Activated CD4-positive, alpha-beta T cell treated with anti-CD3 and anti-CD28 coated beads, Interleukin-2, Interleukin-6, amounts not matched to agents 100 ng/mL and 50 ng/mL, durations not matched to agents 16 hours and 8 hours (primary cell): ENCODE measurements at regions not wholly inside any gene's neighbourhood (a gene's known extent, or its start where the extent isn't known, plus 50 kb on each side); places are given as distances from the start of the nearest gene placed in this dataset.

Experiments used
- DNase-seq: peaks from one replicate; pipeline ENCODE4 v3.0.0-alpha.2; 2020

DNA sequence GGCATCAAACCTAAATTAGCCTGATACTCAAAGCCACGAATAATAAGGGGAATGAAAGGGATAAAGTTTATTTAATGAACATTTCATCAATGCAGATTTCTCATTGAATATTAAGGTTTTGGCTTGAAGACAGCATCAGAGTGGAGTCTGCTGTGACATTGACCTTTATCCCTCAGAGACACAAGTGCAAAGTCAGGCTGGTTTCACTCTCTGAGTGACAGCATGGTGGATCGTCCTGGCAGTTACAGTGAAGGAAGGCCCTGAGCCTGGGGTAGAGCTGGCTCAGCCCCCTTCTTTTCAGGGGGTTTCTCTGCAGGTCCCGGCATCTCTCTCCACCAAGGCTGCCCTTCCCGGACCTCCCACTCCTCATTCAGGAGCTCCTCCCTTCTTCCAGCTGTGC lies 503.1 kb downstream of the PREX1 start:
- DNase-seq = no peak

DNA sequence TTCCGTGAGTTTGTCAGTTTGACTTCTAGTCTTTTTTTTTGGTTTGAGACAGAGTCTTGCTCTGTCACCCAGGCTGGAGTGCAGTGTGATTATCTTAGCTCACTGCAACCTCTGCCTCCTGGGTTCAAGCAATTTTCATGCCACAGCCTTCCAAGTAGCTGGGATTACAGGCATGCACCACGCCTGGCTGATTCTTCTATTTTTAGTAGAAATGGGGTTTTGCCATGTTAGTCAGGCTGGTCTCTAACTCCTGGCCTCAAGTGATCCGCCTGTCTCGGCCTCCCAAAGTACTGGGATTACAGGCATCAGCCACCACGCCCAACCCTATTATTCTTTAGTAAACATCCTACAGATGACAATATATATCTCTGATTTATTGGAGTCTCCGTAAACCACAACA lies 506.5 kb downstream of the PREX1 start:
- no peak for DNase-seq

DNA sequence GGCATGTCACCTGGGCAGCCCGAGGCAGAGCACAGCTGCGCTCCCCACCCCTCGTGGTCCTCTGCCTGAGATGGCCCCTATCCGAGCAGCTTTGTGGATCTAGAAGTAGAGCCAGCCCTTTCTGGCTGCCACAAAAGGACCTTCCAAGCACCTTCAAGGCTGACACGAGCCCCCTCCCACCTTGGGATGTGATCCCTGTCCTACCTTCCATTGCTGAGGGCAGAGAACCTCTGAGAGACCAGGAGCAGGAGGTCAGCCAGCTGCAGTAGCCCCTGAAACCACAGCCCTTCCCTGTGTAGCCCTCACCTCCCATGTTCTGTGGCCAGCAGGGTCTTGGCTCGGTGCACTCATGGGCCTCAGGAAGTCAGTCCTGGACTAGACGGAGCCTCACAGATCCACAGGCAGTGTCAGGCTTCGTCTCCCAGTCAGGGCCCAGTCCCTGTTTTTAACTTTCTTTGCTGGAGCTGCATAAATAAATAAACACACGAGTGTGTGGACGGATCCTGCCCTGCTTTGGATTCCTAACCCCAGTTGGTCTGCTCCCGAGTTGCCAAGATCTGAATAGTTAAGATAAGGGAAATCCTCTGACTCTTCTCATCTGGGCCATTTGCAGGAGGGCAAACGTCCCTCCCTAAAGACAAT lies 507.7 kb downstream of the PREX1 start:
- no peak for DNase-seq

DNA sequence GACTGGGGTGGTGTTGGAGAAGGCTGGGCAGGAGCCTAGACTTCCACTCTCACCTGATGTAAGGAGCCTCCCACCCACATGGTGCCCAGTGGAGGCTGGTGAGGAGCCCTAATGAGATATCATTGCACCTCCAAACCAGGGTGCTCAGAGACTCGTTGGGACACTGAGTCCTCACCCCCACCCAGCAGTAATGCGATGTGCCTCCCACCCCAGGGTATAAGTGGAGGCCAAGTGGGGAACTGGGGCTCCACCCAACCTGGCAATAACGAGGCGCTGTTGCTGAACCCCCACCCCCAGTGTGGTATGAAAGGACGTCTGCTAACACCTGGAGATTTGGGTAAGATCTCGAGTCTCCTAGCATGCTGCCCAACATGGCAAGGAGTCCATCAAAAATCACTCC lies 510.2 kb downstream of the PREX1 start:
- DNase-seq = no peak

DNA sequence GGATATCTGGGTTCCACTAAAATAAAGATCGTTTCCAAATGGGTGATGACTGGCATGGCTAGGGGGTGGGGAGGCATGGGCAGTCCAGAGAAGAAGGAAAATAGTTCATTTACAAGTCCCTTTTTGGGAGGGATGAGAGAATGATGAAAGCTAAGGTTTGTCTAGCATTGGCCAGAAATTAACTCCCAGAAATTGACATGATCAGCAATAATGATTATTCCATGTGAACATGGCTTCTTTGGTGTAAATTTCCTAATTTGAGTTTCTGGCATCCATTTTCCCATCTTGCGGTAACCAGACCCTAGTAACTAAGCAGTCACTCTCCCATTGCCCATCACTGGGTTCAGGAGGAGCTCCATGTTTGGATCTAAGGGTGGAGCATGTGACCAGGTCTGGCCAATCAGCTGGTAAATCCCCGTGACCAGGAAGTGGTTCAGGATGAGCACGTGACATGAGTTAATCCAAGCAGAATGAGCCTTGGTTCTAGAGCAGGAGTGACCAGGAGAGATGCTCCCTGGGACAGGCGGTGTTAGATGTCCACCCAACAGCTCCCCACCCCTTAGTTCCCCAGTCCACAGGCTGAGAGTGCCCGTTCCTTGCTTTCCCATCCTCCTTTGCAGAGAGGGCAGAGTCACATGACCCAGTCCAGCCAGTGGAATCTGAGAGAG lies 512.7 kb downstream of the PREX1 start:
- no peak for DNase-seq

DNA sequence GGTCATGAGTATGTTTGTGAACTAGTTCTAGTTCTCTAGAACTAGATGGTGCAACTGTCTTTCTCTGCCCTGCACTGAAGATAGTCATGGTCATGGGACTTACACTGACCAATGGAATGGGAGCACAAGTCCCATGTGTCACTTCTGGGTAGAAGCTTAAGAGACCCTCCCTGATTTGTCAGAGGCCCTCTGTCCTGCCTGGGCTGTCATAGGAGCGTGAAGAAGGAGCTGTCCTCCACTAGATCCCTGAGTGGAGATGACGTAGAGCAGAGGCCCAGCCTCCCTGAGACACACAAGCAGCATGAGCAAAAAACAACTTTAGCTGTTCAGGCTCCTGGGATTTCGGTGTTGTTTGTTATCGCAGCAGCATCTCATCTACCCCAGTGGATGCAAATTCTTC lies 514.5 kb downstream of the PREX1 start:
- no peak for DNase-seq

DNA sequence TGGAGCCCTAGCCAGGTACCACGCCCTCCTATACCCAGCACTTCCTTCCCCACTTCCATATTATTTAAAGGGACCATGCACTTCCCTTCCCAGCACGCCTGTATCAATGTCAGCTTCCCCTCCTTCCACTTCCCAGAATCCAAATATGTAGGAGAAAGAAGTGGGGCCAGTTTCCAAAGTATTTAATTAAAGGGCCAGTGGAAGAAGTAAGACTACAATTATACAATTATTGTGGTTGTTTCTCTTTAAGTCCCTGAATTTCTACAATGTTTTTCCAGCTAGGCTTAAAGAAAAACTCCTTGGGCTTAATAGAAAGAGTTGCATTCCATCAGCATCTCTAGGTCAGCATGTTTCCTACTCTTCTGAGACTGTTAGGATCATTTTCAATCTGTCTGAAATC lies 515.8 kb downstream of the PREX1 start:
- DNase-seq = no peak

DNA sequence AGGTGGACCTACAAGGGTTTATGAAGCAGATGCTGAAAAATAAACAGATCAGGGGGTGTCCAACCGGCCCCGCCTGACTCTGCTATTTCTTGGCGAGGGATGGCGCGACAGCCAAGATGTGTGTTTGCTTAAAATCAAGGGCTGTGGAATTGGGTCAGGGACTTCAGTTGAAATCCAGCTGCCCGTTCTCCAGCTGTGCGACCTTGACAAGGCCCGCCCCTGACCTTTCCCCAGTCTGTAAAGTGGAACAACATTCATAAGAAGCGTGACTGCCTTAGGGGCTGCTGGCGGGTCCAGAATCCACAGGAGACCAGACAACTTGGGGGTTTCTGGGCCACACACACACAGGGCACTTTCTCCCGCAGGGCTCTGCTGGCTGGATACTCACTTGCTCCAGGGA lies 517.5 kb downstream of the PREX1 start:
- no peak for DNase-seq

DNA sequence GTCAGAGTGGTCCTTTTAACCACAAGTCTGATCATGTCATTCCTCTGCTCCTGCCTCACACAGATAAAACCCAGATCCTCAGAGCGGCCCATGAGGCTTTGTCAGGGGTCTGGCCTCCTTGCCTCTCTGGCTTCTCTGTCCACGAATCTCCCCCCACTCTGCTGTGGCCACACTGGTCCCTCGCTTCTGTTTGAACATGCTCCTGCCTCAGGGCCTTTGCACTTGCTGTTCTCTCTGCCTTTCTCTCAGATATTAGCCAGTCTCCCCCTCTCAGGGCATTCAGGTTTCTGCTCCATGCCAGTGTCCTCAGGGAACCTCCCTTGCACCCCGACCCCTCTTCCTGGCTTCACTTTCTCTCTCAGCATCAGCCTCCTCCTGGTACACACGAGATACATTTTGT lies 518.5 kb downstream of the PREX1 start:
- DNase-seq = no peak

DNA sequence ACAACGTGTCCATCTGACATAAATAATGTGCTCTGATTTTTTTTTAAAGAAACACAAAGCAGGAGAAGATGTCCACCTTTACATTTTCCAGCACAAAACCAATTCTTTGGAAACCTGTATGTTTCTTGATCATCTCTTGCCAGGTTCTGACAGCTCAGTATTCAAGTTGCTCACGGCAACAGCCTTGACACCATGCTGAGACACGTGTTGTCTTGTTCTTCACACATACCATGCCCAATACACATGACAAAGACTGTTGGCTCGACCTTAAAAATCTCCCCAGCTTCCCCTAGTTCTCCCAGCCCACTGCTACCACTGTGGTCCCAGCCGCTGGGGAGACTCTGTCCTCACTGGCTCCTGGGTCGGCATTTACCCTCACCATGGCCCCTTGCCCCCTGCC lies 518.9 kb downstream of the PREX1 start:
- DNase-seq = no peak

DNA sequence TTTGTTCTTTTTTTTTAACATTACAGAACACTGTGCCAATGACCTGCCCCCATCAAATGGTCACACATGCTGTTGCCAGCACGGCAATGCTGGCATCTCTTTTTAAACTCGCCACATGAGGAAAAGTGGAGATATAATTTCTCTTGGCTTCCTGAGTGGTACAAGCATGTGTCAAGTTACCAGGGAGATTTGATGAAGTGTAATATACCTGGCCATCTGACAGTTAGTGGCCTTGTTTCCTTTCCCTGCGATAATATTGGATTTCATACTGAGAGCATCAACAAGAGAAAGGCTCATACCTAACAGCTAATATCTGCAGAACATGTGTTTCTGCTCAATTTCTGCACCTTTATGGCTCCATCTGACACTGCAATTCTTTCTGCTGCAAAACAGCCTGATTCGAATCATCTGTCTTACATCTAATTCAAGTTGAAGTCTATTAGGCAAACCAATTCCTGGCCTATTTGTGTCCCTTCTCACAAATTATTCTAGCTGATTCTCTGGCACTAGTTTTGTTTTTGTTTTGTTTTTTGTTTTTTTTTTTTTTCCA lies 519.5 kb downstream of the PREX1 start:
- DNase-seq = no peak

DNA sequence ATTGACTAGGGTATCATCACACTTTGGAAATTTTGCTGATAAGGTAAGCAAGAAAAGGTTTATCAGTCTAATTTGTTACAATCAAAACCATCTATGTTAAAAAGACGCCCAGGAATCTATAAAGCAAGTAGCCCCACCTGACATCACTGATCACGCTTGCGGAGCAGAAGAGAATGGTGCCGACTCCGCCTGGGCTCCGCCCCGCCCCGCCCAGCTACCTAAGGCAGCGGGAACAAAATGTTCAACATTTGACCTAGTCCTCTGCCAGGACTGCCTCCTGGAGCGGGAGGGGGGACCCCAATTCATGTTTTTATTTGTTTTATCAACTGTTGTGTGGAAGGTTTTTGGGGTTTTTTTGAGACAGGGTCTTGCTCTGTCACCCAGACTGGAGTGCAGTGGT lies 520.5 kb downstream of the PREX1 start:
- DNase-seq = no peak

DNA sequence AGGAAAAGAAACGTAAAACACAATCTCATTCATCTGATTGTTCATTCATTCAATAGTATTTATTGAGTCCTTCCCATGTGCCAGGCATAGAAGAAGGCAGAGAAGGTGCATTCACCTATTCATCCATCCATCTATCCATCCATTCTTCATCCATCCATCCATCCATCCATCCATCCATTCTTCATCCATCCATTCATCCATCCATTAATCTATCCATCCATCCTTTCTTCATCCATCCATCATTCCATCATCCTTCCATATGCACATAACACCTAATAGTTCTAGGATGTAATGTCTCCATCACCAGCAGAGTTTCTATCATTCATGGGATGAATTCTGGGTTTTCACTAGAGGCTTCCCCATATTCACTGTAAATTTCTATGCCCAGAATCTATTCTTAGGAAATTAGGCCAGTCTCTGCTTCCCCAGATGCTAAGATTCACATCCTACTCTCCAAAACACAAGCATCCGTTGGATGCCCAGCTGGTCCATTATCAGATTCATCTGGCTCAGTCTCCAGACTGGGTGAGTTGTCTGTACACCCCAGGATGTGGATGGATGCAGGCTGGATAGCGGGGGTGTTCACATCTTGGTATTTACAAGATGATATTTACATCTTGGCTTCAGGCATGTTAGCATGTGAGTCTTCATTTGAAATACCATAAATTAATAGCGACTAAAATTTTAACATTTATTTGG lies 517.7 kb upstream of the SULF2 start:
- DNase-seq = no peak

DNA sequence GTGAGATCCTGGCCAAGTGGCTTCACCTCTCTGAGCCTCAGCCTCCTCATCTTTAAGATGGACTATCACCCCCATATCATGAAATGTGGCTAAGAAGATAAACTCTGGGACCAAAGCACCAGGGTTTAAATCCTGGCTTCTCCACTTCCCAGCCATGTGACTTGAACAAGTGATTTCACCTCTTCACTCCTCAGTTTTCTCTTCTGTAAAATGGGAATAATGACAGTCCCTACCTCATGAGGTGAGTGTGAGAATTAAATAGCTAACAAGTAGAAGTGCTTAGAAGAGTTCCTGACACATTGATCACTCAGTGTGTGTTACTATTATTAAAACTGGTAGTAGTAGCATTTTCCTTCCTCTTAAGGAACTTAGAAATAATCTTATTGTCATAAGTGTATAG lies 516.9 kb upstream of the SULF2 start:
- DNase-seq = no peak

DNA sequence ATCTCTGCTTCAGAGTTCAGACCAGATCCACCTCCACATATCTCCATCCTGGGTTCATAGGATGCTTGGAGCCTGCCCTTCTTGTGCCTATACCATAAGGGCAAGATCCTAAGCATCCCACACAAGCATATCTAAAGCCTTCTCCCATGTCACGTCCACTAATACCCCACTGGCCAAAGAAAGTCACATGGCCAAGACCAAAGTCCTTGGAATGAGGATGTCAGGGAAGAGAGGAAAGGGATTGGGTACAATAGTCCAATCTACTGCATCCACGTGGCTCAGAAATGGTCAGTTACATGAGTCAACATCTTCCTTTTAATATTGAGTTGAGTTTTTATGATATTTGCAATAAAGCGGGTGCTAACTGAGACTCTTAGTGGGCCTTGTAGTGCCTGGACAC lies 515.9 kb upstream of the SULF2 start:
- DNase-seq = no peak

DNA sequence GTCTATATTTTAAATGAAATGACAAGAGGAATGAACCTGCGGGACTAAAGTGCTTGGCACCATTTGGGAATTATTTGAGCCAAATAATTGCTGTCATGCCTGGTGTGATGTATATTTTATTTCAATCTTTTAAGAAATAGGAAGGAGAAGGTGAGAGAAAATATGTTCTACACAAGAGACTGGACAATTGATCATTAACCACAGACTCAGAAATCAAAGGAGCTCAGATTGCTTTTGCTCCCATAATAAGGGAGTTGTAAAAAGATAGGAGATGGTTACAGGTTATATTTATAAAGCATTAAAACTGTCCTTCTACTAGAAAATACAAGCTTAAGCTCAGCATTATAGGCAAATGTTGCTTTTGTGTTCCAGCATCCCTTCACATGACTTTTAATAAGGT lies 515.2 kb upstream of the SULF2 start:
- no peak for DNase-seq

DNA sequence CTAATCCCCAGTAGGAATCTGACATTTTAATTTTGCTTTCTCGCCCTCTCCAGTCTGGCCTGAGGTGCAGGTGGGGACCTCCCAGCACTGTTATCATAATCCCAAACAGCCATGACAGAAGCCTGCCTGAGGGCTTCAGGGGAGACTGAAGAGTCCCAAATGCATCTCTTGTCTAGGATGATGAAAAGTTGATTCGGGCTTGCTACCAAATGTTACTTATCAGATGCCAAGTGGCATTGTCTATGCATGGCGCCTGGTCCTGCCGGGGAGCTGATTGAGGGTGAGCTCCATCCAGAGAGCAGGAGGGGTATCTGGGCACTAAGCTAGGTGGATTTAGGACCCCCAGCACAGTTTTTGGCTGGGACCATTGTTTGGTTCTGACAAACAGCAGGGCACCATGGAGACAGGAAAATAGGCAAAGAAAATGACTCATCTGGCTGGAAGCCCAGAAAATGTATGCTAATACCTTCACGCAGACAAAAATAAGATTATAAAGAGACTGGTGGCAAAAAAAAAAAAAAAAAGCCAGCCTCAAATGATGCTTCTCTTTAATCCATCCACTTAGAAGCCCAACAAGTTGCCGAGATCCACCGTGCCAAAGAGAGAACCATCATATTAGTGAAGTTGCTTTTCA lies 513.7 kb upstream of the SULF2 start:
- no peak for DNase-seq

DNA sequence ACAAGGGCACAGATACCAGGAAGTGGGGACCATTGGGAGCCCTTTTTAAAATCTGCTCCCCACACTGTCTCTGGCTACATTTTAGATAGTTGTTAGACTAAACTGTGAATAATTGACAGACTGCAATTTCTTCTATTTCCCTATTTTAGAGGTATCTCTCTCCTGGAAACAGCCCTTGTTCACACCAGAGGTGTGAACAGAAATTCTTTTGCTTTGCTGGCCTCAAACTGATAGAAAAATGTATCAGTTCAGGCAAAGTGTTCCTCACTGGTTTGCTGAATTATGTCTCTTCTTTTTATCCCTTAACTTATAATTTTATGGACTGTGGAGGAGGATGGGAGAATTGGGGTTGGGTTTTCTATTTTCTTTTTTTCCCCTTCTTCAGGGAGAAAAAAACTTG lies 513.2 kb upstream of the SULF2 start:
- no peak for DNase-seq

DNA sequence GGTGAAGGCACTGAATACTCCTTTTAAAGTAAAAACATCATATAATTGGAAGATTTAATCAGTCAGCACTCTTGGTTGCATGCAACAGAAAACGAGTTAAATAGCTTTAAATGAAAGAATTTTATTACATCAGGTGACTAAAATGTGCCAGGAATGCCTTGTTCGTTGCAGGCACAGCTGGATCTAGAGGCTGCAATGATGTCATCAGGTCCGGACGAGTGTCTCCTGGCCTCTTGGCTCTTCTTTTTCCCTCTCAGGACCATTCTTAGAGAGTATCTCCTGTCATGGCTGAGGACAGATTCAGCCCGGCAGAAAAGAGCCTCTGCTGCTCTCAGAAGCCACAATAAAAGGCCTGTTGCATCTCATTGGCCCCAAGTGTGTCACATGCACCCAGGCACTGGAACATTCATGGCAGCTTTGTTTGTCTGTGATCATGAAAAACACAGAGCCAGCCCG lies 510.7 kb upstream of the SULF2 start:
- DNase-seq = no peak

DNA sequence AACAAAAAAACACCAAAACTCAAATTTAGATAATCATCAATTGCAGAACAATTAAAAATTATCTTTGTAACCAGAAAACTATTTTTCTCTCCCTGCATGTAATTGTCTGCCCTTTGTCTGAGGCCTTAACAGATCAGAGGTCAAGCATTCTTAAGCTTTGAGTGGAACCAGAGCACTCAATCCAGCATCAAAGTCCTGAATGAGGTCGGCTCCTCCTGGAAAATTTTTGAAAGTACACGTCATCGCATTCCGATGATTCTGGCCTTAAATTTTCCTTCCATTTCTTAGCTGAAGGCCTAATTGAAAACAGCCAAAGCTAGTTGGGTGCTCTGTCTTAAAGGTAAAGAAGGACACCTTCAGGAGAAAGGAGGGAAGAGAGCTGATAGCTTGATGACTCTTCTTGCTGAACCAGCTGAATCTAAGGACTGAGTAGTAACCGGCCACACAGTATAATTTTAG lies 510.2 kb upstream of the SULF2 start:
- no peak for DNase-seq

DNA sequence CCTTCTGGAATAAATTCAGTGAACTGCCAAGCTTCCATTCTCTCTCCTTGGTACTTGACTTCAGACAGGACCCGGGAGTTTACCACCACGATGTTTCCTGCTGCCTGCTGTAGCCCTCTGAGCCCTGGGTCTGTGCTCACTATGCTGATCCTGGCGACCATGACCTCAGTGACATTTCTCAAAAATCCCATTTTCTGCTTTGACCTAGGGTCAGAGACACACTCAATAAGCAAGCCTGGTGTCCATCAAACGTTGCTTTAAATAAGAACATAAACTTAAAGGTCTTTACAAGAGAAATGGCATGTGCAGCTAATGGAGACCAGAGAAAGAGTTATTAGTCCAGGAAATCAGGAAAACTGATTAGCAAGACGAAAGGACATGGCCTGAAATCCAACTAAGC lies 509.7 kb upstream of the SULF2 start:
- DNase-seq = no peak

DNA sequence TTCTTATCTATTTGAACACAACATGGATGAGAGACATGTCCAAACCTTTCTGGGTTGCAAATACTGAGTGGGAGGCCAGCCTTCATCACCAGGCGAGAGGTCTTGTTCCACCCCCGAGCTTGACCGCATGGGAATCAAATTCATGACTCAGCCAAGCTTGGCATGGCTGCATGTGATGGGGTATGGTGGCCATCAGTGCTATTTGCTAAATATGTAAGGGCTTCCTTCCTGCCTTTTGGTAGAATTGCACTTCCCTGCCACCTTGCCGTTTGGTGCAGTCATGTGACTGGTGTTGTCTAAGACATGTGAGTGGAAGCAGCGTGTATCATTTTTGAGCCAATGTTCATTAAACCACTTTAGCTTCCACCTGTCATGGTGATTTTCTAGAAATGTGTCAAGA lies 508.9 kb upstream of the SULF2 start:
- no peak for DNase-seq

DNA sequence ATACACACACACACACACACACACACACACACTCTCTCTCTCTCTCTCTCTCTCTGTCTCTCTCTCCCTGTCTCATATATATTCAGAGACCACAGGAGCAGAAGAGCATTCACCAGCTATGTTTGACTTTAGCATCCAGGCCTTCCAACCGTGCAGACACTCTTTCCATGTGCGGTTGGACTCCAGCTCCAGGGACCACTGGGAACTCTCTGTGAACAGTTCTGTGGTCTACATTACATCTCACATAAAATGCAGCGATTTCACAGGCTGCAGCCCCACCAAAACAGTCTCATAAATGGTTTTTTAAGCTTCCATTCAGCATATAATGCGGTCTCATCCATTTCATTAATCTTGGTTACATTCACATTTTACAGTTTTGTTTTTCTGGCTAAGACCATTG lies 508.4 kb upstream of the SULF2 start:
- DNase-seq = no peak

DNA sequence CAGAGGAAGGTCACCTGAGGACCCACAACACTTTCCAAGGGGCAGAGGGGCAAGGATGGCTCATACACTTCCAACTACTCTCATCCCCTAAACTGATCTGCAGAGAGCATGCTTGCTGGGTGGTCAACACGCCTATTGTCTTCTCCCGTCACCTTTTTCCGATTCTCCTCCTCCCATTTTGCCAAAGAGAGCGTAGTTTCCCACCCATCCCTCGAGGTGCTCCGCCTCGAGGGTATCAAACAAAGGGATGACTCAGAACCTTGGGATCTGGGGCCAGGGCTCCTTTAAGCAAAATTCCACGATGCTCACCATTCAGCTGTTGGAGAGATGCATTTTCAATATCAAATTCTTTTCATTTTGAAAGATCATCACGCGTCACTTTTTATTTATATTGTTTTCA lies 507.5 kb upstream of the SULF2 start:
- no peak for DNase-seq
